MCF 10A (cell line): ENCODE measurements at regions not wholly inside any gene's neighbourhood (a gene's known extent, or its start where the extent isn't known, plus 50 kb on each side); places are given as distances from the start of the nearest gene placed in this dataset.

Experiments
- BruUV-seq: library from RNA; stranded (reverse); fragments of 400-500 nt; replicated peaks from 2 replicates; lab custom pipeline; 2021; lab: Mats Ljungman, UMichigan
- CTCF ChIA-PET: fragments of 300-600 bp; sonication (Branson Sonifier 250); formaldehyde crosslinking; extraction: SDS; loops from one replicate; lab custom pipeline; 2021; ENCODE audit warnings: antibody characterized with exemption, inconsistent platforms; lab: Yijun Ruan, JAX
- POLR2A ChIA-PET: fragments of 300-600, 350-650 bp; sonication (Branson Sonifier 250); formaldehyde crosslinking; extraction: SDS; loops from one replicate; lab custom pipeline; 2020; ENCODE audit warnings: antibody characterized with exemption, inconsistent platforms; lab: Yijun Ruan, JAX
- DNase-seq: peaks from one replicate; pipeline ENCODE4 v3.0.0-alpha.2; 2018; ENCODE audit not compliant: unreplicated experiment
- H3K27ac Mint-ChIP-seq: one replicate; pipeline ENCODE4 v1.8.0; 2022; ENCODE audit warnings: mild to moderate bottlenecking, low read depth, mixed read lengths; ENCODE audit not compliant: unreplicated experiment
- H3K27me3 Mint-ChIP-seq: one replicate; pipeline ENCODE4 v1.8.0; 2022; ENCODE audit warnings: mixed read lengths; ENCODE audit not compliant: insufficient read depth, unreplicated experiment
- H3K36me3 Mint-ChIP-seq: one replicate; pipeline ENCODE4 v1.8.0; 2022; ENCODE audit warnings: mild to moderate bottlenecking, moderate library complexity, mixed read lengths; ENCODE audit not compliant: insufficient read depth, unreplicated experiment
- H3K4me1 Mint-ChIP-seq: one replicate; pipeline ENCODE4 v1.8.0; 2022; ENCODE audit warnings: mixed read lengths; ENCODE audit not compliant: insufficient read depth, unreplicated experiment
- H3K4me3 Mint-ChIP-seq: one replicate; pipeline ENCODE4 v1.8.0; 2022; ENCODE audit warnings: mild to moderate bottlenecking, moderate library complexity, mixed read lengths; ENCODE audit not compliant: unreplicated experiment
- H3K9me3 Mint-ChIP-seq: one replicate; pipeline ENCODE4 v1.8.0; 2022; ENCODE audit warnings: mixed read lengths; ENCODE audit not compliant: unreplicated experiment
- intact Hi-C: fragments of 100-400 bp; cut with micrococcal nuclease; formaldehyde crosslinking; loops from 2 replicates; pipeline ENCODE4 v1.14.1; 2022
- TF ChIP-seq, protein P1 (sequence below): fragments of 200-600 bp; IDR thresholded peaks from one replicate; pipeline ENCODE4 v1.8.0; 2022; ENCODE audit warnings: antibody characterized with exemption, mild to moderate bottlenecking; ENCODE audit not compliant: unreplicated experiment

- H3K27me3 Mint-ChIP-seq: no peaks in the 10 kb centered on the region
- POLR2A ChIA-PET: no interaction called here
- no peak for DNase-seq
- H3K27ac Mint-ChIP-seq: no peak overlapping the region
- BruUV-seq: no TSS peak
- CTCF ChIA-PET: interaction anchor here (0.6 to 3.7 kb wide), 9 partner anchors 8 to 583 kb away, joined by 3 to 42 read pairs (median 7); no protein-coding TSS in a partner anchor
- no peaks in the 10 kb centered on the region for H3K4me1 Mint-ChIP-seq
- no peak overlapping the region for H3K4me3 Mint-ChIP-seq
- no peaks in the 10 kb centered on the region for H3K36me3 Mint-ChIP-seq
- TF ChIP-seq, protein P1, sequence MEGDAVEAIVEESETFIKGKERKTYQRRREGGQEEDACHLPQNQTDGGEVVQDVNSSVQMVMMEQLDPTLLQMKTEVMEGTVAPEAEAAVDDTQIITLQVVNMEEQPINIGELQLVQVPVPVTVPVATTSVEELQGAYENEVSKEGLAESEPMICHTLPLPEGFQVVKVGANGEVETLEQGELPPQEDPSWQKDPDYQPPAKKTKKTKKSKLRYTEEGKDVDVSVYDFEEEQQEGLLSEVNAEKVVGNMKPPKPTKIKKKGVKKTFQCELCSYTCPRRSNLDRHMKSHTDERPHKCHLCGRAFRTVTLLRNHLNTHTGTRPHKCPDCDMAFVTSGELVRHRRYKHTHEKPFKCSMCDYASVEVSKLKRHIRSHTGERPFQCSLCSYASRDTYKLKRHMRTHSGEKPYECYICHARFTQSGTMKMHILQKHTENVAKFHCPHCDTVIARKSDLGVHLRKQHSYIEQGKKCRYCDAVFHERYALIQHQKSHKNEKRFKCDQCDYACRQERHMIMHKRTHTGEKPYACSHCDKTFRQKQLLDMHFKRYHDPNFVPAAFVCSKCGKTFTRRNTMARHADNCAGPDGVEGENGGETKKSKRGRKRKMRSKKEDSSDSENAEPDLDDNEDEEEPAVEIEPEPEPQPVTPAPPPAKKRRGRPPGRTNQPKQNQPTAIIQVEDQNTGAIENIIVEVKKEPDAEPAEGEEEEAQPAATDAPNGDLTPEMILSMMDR: no peak
- no peaks in the 10 kb centered on the region for H3K9me3 Mint-ChIP-seq
- intact Hi-C loops: loop anchor here (5.0 kb wide), 2 partner anchors 130 to 145 kb away; no protein-coding TSS in a partner anchor
Observed at GRCh38 chr4:103787057-103787456, 67.3 kb upstream of the TACR3 start.

GRCh38 chr4:103786593-103786992 lies 66.8 kb upstream of the TACR3 start:
- ChIA-PET CTCF (interaction anchor here (0.6 to 3.7 kb wide), 20 partner anchors 8 to 696 kb away, joined by 3 to 42 read pairs (median 4); no protein-coding TSS in a partner anchor), POLR2A (no interaction called here)
- no peaks in the 10 kb centered on the region for H3K36me3 Mint-ChIP-seq
- H3K4me1 Mint-ChIP-seq: no peaks in the 10 kb centered on the region
- no TSS peak for BruUV-seq
- no peaks in the 10 kb centered on the region for H3K9me3 Mint-ChIP-seq
- TF ChIP-seq, protein P1: no peak
- H3K27me3 Mint-ChIP-seq: no peaks in the 10 kb centered on the region
- H3K27ac Mint-ChIP-seq: no peak overlapping the region
- intact Hi-C loops: loop anchor here (1.0 to 5.0 kb wide), 5 partner anchors 131 to 582 kb away; no protein-coding TSS in a partner anchor
- no peak for DNase-seq
- H3K4me3 Mint-ChIP-seq: no peak overlapping the region

- no peak overlapping the region for H3K27ac Mint-ChIP-seq
- TF ChIP-seq, protein P1: peak; percentile 58
- no TSS peak for BruUV-seq
- POLR2A ChIA-PET: interaction anchor here (0.6 to 0.9 kb wide), 2 partner anchors 588 to 684 kb away, joined by 3 read pairs; partner anchors contain the start of gene CENPE
- no peak overlapping the region for H3K4me3 Mint-ChIP-seq
- H3K27me3 Mint-ChIP-seq: no peaks in the 10 kb centered on the region
- H3K9me3 Mint-ChIP-seq: no peaks in the 10 kb centered on the region
- CTCF ChIA-PET: interaction anchor here (0.6 to 3.7 kb wide), 33 partner anchors 9 to 695 kb away, joined by 3 to 42 read pairs (median 4); no protein-coding TSS in a partner anchor
- intact Hi-C loops: loop anchor here (1.0 to 5.0 kb wide), 5 partner anchors 131 to 582 kb away; no protein-coding TSS in a partner anchor
- H3K4me1 Mint-ChIP-seq: no peaks in the 10 kb centered on the region
- DNase-seq: peak; percentile 64
- H3K36me3 Mint-ChIP-seq: no peaks in the 10 kb centered on the region
Observed at GRCh38 chr4:103786014-103786413, 66.2 kb upstream of the TACR3 start.

DNA sequence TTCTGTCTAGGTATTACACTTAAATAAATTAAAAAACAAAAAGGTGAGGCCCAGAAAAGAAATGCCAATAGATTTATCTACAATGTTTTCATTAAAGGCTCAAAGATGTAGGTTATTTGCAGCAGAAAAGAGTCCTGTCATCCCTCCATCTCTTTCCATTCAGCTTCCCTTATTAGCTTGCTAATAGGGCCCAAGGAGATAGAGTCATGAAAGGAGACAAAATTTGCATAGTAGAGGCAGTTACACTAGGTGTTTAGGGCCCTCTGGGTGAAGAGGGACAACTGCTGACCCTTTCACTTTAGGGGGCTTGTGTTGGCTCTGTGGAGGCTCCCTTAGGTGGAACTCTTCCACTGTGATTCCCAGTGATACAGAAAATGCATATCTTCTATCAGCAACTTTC lies 58.4 kb upstream of the TACR3 start:
- TF ChIP-seq, protein P1: no peak
- Mint-ChIP-seq H3K4me3 (no peak overlapping the region), H3K27me3 (no peaks in the 10 kb centered on the region), H3K27ac (no peak overlapping the region), H3K36me3 (no peaks in the 10 kb centered on the region), H3K9me3 (no peaks in the 10 kb centered on the region), H3K4me1 (no peaks in the 10 kb centered on the region)
- BruUV-seq: no TSS peak
- intact Hi-C loops: no loop called here
- POLR2A ChIA-PET: no interaction called here
- no peak for DNase-seq
- CTCF ChIA-PET: interaction anchor here (1.8 kb wide), 1 partner anchor 143 kb away, joined by 6 read pairs; no protein-coding TSS in a partner anchor
